Endothelial cell (in vitro differentiated cells): ENCODE measurements at regions not wholly inside any gene's neighbourhood (a gene's known extent, or its start where the extent isn't known, plus 50 kb on each side); places are given as distances from the start of the nearest gene placed in this dataset.

ENCODE experiments used
- DNase-seq: peaks from one replicate; pipeline ENCODE4 v3.0.0; 2021; ENCODE audit warnings: low spot score
- H3K27ac Mint-ChIP-seq: one replicate; pipeline ENCODE4 v1.8.0; 2021; ENCODE audit warnings: mixed read lengths, inconsistent platforms; ENCODE audit not compliant: unreplicated experiment
- H3K27me3 Mint-ChIP-seq: one replicate; pipeline ENCODE4 v1.8.0; 2021; ENCODE audit warnings: mild to moderate bottlenecking, moderate library complexity, mixed read lengths, inconsistent platforms; ENCODE audit not compliant: unreplicated experiment
- H3K36me3 Mint-ChIP-seq: one replicate; pipeline ENCODE4 v1.8.0; 2021; ENCODE audit warnings: mild to moderate bottlenecking, low read depth, mixed read lengths, inconsistent platforms; ENCODE audit not compliant: unreplicated experiment
- H3K4me1 Mint-ChIP-seq: one replicate; pipeline ENCODE4 v1.8.0; 2021; ENCODE audit warnings: mild to moderate bottlenecking, mixed read lengths, inconsistent platforms; ENCODE audit not compliant: unreplicated experiment
- H3K4me3 Mint-ChIP-seq: one replicate; pipeline ENCODE4 v1.8.0; 2021; ENCODE audit warnings: mild to moderate bottlenecking, mixed read lengths, inconsistent platforms; ENCODE audit not compliant: unreplicated experiment
- H3K9me3 Mint-ChIP-seq: one replicate; pipeline ENCODE4 v1.8.0; 2021; ENCODE audit warnings: mixed read lengths, inconsistent platforms; ENCODE audit not compliant: unreplicated experiment
- CTCF ChIP-seq: fragments of 200-600 bp; sonication (generic); IDR thresholded peaks from one replicate; pipeline ENCODE4 v1.5.0; 2021; ENCODE audit warnings: antibody characterized with exemption; ENCODE audit not compliant: unreplicated experiment

- H3K9me3 Mint-ChIP-seq: no peaks in the 10 kb centered on the region
- no peaks in the 10 kb centered on the region for H3K4me1 Mint-ChIP-seq
- DNase-seq: no peak
- no peak for TF ChIP-seq CTCF
- no peaks in the 10 kb centered on the region for H3K36me3 Mint-ChIP-seq
- H3K27me3 Mint-ChIP-seq: no peaks in the 10 kb centered on the region
- no peak overlapping the region for H3K4me3 Mint-ChIP-seq
- no peak overlapping the region for H3K27ac Mint-ChIP-seq
Observed at GRCh38 chr13:107827840-107828549, 387.3 kb downstream of the LIG4 start.

GRCh38 chr13:107824635-107825034 lies 390.7 kb downstream of the LIG4 start:
- no peak for TF ChIP-seq CTCF
- H3K36me3 Mint-ChIP-seq: no peaks in the 10 kb centered on the region
- no peaks in the 10 kb centered on the region for H3K27me3 Mint-ChIP-seq
- no peaks in the 10 kb centered on the region for H3K4me1 Mint-ChIP-seq
- no peak overlapping the region for H3K4me3 Mint-ChIP-seq
- no peaks in the 10 kb centered on the region for H3K9me3 Mint-ChIP-seq
- no peak overlapping the region for H3K27ac Mint-ChIP-seq
- DNase-seq: no peak

- Mint-ChIP-seq H3K27me3 (no peaks in the 10 kb centered on the region), H3K9me3 (no peaks in the 10 kb centered on the region), H3K27ac (no peak overlapping the region), H3K36me3 (no peaks in the 10 kb centered on the region), H3K4me1 (no peaks in the 10 kb centered on the region), H3K4me3 (no peak overlapping the region)
- TF ChIP-seq CTCF: no peak
- DNase-seq: no peak
Observed at GRCh38 chr13:107822006-107822405, 393.3 kb downstream of the LIG4 start.

GRCh38 chr13:107821492-107821891 lies 393.8 kb downstream of the LIG4 start:
- no peak overlapping the region for H3K27ac Mint-ChIP-seq
- no peaks in the 10 kb centered on the region for H3K27me3 Mint-ChIP-seq
- no peaks in the 10 kb centered on the region for H3K4me1 Mint-ChIP-seq
- no peak for DNase-seq
- no peak overlapping the region for H3K4me3 Mint-ChIP-seq
- H3K9me3 Mint-ChIP-seq: no peaks in the 10 kb centered on the region
- H3K36me3 Mint-ChIP-seq: no peaks in the 10 kb centered on the region
- TF ChIP-seq CTCF: no peak

- TF ChIP-seq CTCF: no peak
- H3K27ac Mint-ChIP-seq: no peak overlapping the region
- H3K36me3 Mint-ChIP-seq: no peaks in the 10 kb centered on the region
- no peak for DNase-seq
- H3K4me1 Mint-ChIP-seq: no peaks in the 10 kb centered on the region
- H3K9me3 Mint-ChIP-seq: no peaks in the 10 kb centered on the region
- no peaks in the 10 kb centered on the region for H3K27me3 Mint-ChIP-seq
- no peak overlapping the region for H3K4me3 Mint-ChIP-seq
Observed at GRCh38 chr13:107819071-107819470, 396.3 kb downstream of the LIG4 start.
